ENCODE measurements at regions not wholly inside any gene's neighbourhood (a gene's known extent, or its start where the extent isn't known, plus 50 kb on each side); places are given as distances from the start of the nearest gene placed in this dataset.

DNA sequence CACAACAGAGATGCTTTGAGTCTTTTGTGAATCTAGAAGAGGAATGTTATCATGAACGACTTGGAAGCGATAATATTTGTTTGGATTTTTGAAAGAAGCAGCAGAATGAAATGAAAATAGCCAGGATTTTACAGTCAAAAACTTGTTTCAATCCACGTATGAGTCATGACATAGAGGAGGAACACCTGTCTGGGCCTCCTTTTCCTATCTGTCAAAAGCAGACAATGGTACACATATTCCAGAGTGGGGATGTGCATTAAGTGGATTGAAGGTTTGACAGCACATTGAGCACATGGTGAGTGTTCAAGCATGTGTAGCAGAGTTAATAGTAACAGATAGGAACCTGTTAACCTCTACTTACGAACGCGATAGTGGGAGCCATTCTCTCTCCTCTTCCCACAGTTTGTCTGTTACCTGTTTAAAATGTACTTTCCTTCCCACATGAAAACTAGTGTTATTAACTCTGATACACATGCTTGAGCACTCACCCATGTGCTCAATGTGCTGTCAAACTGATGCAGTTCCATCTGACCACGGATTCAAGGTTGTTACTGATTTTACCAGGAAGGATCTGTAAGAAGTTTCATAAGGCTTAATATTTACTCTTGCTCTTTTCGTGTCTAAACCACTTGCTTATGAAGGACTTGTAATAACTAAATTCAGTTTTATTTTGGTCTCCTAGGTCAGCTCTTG, 863.4 kb upstream of the SOX11 start:
- H3K4me1 Mint-ChIP-seq, result no peaks in the 10 kb centered on the region
- ATAC-seq (no peak), DNase-seq (no peak)
- H3K27me3 Mint-ChIP-seq, result no peaks in the 10 kb centered on the region
- no peak overlapping the region for H3K27ac Mint-ChIP-seq
- no peak overlapping the region for H3K4me3 Mint-ChIP-seq
- H3K9me3 Mint-ChIP-seq, result peaks cover 0 to 13% (median 2%) of the 10 kb centered on the region in 9 donors
- POLR2A ChIA-PET, result no interaction called here
- H3K36me3 Mint-ChIP-seq, result no peaks in the 10 kb centered on the region

DNA sequence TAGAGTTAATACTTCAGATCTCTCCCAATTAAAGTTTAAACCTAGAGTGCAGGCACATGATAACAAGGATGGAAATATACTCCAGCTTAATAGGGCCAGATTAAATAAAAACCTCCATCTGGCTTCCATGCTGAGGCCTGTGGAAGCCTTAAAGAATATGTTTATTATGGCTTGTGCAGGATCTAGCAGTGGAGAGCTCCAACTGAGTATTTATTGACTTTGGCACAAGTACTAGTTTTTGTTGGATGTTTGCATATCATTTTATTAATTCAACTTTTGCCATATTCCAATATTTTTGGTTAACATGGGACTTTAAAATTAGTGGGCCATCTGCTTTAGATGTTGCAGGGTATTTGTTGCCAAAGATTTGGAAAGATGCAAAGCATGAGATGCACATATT, 860.4 kb upstream of the SOX11 start:
- Mint-ChIP-seq H3K4me1 (no peaks in the 10 kb centered on the region), H3K4me3 (no peak overlapping the region), H3K27me3 (no peaks in the 10 kb centered on the region), H3K36me3 (no peaks in the 10 kb centered on the region), H3K27ac (no peak overlapping the region), H3K9me3 (peaks cover 0 to 13% (median 3%) of the 10 kb centered on the region in 9 donors)
- POLR2A ChIA-PET, result no interaction called here
- ATAC-seq, result no peak
- no peak for DNase-seq

DNA sequence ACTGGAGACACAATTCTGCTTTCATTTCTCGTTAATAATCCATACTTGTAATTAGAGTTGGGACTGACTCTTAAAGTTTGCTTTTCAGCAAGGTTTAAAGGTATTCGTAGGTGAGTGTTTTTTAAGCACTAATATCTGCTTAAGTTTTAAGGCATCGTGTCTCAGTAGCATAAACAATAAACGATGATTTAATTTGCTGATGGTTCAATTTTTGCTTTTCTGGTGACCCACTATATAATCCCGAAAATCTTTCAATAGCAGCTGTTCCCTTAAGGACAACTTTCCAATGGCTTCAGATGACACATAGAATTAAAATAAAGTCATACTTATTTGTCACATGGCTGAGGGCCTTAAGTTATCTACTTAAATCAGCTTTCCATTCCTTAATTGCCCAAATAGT, 859.5 kb upstream of the SOX11 start:
- no peak for ATAC-seq
- Mint-ChIP-seq H3K4me3 (no peak overlapping the region), H3K9me3 (peaks cover 2 to 13% (median 8%) of the 10 kb centered on the region in 9 donors), H3K4me1 (no peaks in the 10 kb centered on the region), H3K27ac (no peak overlapping the region), H3K36me3 (no peaks in the 10 kb centered on the region), H3K27me3 (no peaks in the 10 kb centered on the region)
- DNase-seq, result no peak
- POLR2A ChIA-PET, result no interaction called here

DNA sequence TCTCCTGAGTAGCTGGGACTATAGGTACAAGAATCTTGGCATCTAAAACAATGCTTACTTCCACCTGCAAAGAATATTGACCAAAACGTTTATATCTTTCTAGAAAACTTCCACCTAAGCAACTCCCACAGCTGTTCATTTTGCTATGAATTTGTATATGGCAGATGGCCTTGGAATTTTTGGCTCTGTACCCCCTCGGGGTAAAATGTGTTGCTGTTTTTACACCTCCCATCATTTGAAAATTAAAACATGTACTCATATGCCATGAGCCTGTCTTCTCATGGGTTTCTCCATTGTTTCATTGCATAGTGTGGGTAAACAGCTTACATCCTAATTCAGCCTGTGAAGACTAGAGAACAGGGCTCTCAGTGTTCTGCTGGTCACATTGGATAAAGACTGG, 853.6 kb upstream of the SOX11 start:
- Mint-ChIP-seq H3K27ac (no peak overlapping the region), H3K4me1 (no peaks in the 10 kb centered on the region), H3K36me3 (no peaks in the 10 kb centered on the region), H3K9me3 (peaks cover 0 to 31% (median 14%) of the 10 kb centered on the region in 9 donors), H3K27me3 (no peaks in the 10 kb centered on the region), H3K4me3 (no peak overlapping the region)
- DNase-seq, result no peak
- ATAC-seq, result no peak
- POLR2A ChIA-PET, result no interaction called here

DNA sequence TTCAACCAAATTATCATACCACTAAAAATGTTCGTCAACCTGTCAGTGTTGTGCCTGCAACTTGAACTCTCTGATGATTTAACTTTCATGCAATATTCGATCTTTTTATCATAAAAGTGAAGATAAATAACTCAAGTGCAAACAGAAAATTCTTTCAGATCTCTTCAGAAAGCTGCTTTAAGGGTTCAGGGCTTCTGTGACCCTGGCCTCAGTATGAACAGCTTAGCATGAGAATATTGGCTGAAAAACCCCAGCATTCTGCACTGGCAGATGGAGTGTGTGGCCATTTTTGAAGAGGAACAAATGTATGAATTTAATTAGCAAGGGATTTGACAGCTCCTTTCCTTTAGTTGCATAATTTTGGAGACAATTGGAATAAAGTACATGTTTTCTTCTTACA, 851.4 kb upstream of the SOX11 start:
- peaks cover 0 to 40% (median 14%) of the 10 kb centered on the region in 9 donors for H3K9me3 Mint-ChIP-seq

DNA sequence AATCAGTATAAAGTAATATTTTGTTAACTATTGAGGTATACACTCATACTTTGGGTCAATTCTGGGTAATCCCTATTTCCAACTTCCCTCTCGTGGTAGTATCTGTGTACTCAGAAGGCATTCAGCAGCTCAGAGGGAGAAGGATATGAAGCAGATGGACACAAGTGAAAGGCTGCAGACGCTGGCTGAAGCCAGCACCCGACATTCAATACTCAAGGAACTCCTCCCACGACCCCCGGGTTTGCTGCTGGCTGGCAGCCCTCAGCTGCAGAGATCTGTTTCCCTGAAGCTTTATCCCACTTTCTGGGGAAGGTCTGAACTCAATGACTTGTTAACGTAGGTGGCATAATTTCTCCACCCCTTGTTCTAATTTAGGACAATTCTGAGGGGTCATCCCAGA, 847.3 kb upstream of the SOX11 start:
- ATAC-seq (no peak), DNase-seq (no peak)
- Mint-ChIP-seq H3K27ac (no peak overlapping the region), H3K36me3 (peaks cover 0 to 4% (median 0%) of the 10 kb centered on the region in 3 donors), H3K9me3 (peaks cover 0 to 29% (median 6%) of the 10 kb centered on the region in 9 donors), H3K4me3 (no peak overlapping the region), H3K27me3 (no peaks in the 10 kb centered on the region), H3K4me1 (no peaks in the 10 kb centered on the region)
- POLR2A ChIA-PET, result no interaction called here

More for the DNA sequence above, 851.4 kb upstream of the SOX11 start:
- Mint-ChIP-seq H3K4me1 (no peaks in the 10 kb centered on the region), H3K27me3 (no peaks in the 10 kb centered on the region), H3K27ac (no peak overlapping the region), H3K4me3 (no peak overlapping the region), H3K36me3 (peaks cover 0 to 4% (median 0%) of the 10 kb centered on the region in 3 donors)
- DNase-seq, result no peak
- no peak for ATAC-seq
- POLR2A ChIA-PET, result no interaction called here

DNA sequence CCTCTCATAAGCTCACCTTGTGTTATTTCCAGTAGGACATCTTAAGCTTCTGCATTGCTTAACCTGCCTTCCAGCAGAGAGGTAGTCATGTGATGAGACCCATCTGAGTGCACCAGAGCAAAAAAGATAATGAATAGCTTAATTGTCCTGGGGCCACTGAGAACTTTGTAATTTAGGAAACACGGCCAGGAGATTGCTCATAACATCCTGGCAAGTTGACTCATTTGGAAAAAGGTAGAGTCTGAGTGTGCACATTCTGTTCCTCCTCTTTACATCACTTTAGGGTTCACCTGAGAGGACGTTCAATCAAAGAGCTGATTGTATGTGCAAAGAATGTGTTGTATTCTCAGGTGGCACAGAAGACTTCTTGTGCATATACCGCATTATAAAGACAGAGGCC, 830.2 kb upstream of the SOX11 start:
- H3K36me3 Mint-ChIP-seq, result no peaks in the 10 kb centered on the region
- POLR2A ChIA-PET, result interaction anchor here (0.6 kb wide), 1 partner anchor 1140 kb away, joined by 3 read pairs; no protein-coding TSS in a partner anchor

DNA sequence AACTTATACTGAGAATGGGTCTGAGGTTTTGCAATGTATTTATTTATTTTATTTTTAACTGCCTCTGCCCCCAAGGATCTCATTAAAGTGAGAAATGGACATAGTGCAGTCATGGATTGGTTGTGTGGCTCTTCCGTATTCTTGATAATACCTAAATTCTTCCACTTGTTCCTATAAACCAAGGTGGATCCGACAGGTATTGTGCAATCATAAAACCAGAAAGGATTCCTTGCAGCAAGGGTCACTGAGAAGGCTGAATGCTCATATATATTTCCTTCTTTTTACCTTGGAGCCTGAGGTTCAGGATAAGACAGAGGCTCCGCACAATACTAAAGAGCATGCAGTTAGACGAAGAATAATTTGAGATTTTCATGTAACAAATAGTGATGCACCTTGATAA, 826.0 kb upstream of the SOX11 start:
- Mint-ChIP-seq H3K4me1 (no peaks in the 10 kb centered on the region), H3K9me3 (peaks cover 0 to 23% (median 6%) of the 10 kb centered on the region in 9 donors), H3K4me3 (no peak overlapping the region), H3K27me3 (no peaks in the 10 kb centered on the region), H3K27ac (no peak overlapping the region), H3K36me3 (no peaks in the 10 kb centered on the region)
- ATAC-seq (no peak), DNase-seq (no peak)
- POLR2A ChIA-PET, result no interaction called here

More for the DNA sequence above, 830.2 kb upstream of the SOX11 start:
- H3K27ac Mint-ChIP-seq, result no peak overlapping the region
- no peak overlapping the region for H3K4me3 Mint-ChIP-seq
- ATAC-seq (no peak), DNase-seq (no peak)
- H3K4me1 Mint-ChIP-seq, result no peaks in the 10 kb centered on the region
- no peaks in the 10 kb centered on the region for H3K27me3 Mint-ChIP-seq
- H3K9me3 Mint-ChIP-seq, result peaks cover 0 to 17% (median 4%) of the 10 kb centered on the region in 9 donors

DNA sequence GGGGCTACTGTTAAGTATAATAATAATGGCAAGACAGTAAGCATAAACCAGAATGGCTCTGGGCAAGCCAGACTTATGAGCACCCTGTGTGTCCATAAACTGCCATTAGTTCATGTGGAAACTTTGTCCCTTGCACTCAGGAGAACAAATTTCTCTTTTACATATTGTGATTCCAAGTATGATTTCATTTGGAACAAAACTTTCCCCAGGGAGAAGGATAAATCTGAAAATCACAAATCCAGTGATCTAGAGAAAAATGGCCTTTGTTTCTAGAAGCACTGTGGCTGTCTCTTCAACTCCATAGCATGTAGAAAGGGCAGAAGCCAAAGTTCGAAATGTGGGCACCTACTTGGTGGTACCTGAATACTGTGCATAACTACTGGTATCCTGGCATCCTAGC, 823.7 kb upstream of the SOX11 start:
- DNase-seq (no peak), ATAC-seq (no peak)
- H3K27me3 Mint-ChIP-seq, result no peaks in the 10 kb centered on the region
- H3K36me3 Mint-ChIP-seq, result no peaks in the 10 kb centered on the region
- peaks cover 0 to 10% (median 3%) of the 10 kb centered on the region in 9 donors for H3K9me3 Mint-ChIP-seq
- POLR2A ChIA-PET, result no interaction called here
- H3K27ac Mint-ChIP-seq, result no peak overlapping the region
- H3K4me1 Mint-ChIP-seq, result no peaks in the 10 kb centered on the region
- H3K4me3 Mint-ChIP-seq, result no peak overlapping the region

DNA sequence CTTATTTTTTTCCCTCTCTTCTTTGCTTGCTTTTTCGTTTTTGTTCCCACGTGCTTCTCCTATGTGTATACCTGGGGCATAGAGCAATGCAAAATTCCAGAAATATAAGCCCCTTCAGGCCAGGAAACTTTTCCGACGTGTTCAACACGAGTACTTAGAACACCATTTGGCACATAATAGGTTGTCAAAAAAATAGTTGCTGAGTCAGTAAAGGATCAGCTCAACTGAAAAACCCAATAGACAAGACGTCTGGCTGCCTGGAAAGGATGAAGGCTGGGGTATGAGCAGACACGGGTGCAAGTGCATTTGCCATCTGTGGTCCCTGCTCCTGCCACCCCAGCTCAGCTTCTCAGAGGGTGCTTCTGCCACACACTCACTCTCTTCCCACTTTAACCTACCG, 823.0 kb upstream of the SOX11 start:
- H3K27me3 Mint-ChIP-seq, result no peaks in the 10 kb centered on the region
- H3K36me3 Mint-ChIP-seq, result no peaks in the 10 kb centered on the region
- ATAC-seq, result no peak
- H3K4me1 Mint-ChIP-seq, result no peaks in the 10 kb centered on the region
- H3K27ac Mint-ChIP-seq, result no peak overlapping the region
- DNase-seq, result no peak
- POLR2A ChIA-PET, result no interaction called here
- H3K9me3 Mint-ChIP-seq, result peaks cover 0 to 10% (median 4%) of the 10 kb centered on the region in 9 donors
- no peak overlapping the region for H3K4me3 Mint-ChIP-seq

DNA sequence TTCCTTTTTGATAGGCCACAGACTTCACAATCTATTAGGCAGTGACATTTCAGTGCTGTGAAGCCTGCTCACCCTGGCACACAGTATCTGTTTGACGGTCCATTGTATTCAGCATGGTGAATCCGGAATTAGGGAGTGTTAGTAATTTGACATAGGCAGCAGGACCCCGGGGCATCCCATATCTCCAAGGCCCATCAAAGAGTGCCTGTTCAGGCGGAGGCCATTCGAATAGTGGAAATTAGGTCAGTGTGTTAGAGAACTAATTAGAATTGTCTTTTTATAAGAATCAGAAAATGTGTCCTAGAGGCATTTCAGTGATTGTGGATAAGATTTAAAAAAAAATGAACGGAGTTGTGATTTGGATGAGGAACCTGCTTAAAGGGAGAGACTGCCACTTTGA, 818.8 kb upstream of the SOX11 start:
- no peaks in the 10 kb centered on the region for H3K36me3 Mint-ChIP-seq
- H3K27ac Mint-ChIP-seq, result no peak overlapping the region
- peaks cover 0 to 9% (median 0%) of the 10 kb centered on the region in 9 donors for H3K9me3 Mint-ChIP-seq
- no peak for DNase-seq
- no peaks in the 10 kb centered on the region for H3K27me3 Mint-ChIP-seq
- POLR2A ChIA-PET, result no interaction called here
- no peak for ATAC-seq
- no peaks in the 10 kb centered on the region for H3K4me1 Mint-ChIP-seq
- no peak overlapping the region for H3K4me3 Mint-ChIP-seq

DNA sequence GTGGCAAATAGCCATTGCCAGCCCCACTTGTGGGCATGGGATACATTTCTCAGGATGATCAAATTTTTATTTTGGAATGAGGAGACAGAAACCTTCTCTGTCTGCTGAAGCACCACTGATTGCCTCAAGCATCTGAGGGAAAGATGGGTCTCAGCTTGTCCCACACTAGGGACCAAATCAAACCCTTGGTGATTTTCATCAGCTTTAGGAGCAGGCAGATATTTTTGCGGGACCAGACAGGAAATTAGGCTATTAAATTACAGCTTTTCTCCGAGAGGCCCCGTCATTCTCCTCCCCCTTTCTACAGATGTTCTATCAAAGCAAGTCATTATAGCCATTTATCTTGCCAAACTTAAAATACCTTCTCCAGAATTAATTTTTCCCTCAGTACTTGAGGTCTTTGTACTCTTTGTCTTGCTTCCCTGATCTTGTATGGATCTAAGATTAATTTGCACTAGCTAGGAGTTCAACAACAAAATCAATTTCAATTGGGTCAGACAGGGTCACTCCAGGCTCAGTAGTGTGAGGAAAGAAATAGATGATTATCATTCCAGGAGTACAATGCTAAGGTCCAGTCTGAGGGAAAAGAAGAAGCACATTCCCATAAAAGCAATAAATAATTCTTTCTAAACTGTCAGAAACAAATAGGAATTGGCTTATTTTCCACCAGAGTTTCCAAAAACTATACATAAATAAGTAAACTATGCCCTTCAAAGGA, 818.1 kb upstream of the SOX11 start:
- peaks cover 0 to 12% (median 0%) of the 10 kb centered on the region in 9 donors for H3K9me3 Mint-ChIP-seq
- POLR2A ChIA-PET, result no interaction called here
- H3K36me3 Mint-ChIP-seq, result no peaks in the 10 kb centered on the region
- ATAC-seq (no peak), DNase-seq (no peak)
- no peaks in the 10 kb centered on the region for H3K4me1 Mint-ChIP-seq
- H3K4me3 Mint-ChIP-seq, result no peak overlapping the region
- no peak overlapping the region for H3K27ac Mint-ChIP-seq
- H3K27me3 Mint-ChIP-seq, result no peaks in the 10 kb centered on the region

DNA sequence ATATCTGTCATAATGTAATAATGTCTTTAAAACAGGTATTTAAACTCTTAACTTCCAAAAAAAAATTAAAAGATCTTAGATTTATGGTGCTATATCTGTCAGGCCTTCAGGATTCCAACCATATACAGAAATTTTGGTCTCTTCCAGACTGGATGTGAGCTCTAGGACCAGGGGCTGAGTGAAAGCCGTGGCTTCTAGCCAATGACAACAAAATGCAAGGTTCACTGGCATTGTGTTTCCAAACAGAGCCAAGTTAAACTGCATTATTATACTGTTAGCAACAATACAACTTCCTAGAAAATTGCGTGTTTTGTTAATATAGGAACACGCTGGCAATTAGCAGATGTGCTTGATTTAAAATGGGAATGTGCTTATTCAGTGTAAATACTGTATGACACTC, 809.8 kb upstream of the SOX11 start:
- DNase-seq (no peak), ATAC-seq (no peak)
- H3K4me1 Mint-ChIP-seq, result no peaks in the 10 kb centered on the region
- H3K36me3 Mint-ChIP-seq, result no peaks in the 10 kb centered on the region
- H3K27ac Mint-ChIP-seq, result no peak overlapping the region
- POLR2A ChIA-PET, result no interaction called here
- no peaks in the 10 kb centered on the region for H3K27me3 Mint-ChIP-seq
- H3K9me3 Mint-ChIP-seq, result peaks cover 0 to 23% (median 1%) of the 10 kb centered on the region in 9 donors
- H3K4me3 Mint-ChIP-seq, result no peak overlapping the region

DNA sequence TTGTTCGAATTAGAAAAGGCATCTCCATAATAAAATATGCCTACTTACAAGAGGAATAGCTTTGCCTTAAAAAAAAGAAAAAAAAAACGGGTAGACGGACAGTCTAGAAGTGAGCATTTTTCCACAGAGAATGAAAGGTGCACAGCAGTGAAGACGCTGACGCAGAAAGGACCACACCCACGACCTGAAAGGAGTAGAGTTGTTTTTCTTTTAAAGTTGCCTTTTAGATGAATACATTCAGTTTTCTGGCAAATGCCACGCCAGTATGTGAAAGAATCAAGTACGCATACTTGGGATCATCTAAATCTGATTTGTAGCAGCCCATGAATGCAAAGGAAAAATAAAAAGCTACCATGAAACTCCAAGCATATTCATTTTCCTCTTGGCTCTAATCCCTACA, 809.2 kb upstream of the SOX11 start:
- Mint-ChIP-seq H3K4me3 (no peak overlapping the region), H3K36me3 (no peaks in the 10 kb centered on the region), H3K27ac (no peak overlapping the region), H3K9me3 (peaks cover 0 to 23% (median 1%) of the 10 kb centered on the region in 9 donors), H3K27me3 (no peaks in the 10 kb centered on the region), H3K4me1 (no peaks in the 10 kb centered on the region)
- ATAC-seq (no peak), DNase-seq (no peak)
- POLR2A ChIA-PET, result no interaction called here
